HCT116 (cell line): ENCODE measurements at regions not wholly inside any gene's neighbourhood (a gene's known extent, or its start where the extent isn't known, plus 50 kb on each side); places are given as distances from the start of the nearest gene placed in this dataset.

ENCODE experiments used
- ATAC-seq: fragments of 200-7000 bp; cut with Tn5 transposase; 2 replicates; pipeline ENCODE4 v1.9.1; 2020; ENCODE audit warnings: mild to moderate bottlenecking, moderate library complexity
- BruUV-seq: library from RNA; stranded (reverse); fragments of 400-500 nt; replicated peaks from 2 replicates; lab custom pipeline; 2021; lab: Mats Ljungman, UMichigan
- CTCF ChIA-PET: fragments of 300-600 bp; sonication (Branson Sonifier 250); formaldehyde crosslinking; loops from one replicate; lab custom pipeline; 2021; ENCODE audit warnings: antibody characterized with exemption; lab: Charles Lee
- POLR2A ChIA-PET: fragments of 300-600, 350-600 bp; sonication (Branson Sonifier 250); formaldehyde crosslinking; loops from one replicate; lab custom pipeline; 2021; ENCODE audit warnings: antibody characterized with exemption; lab: Charles Lee
- RAD21 ChIA-PET, 2 experiments: fragments of 300-600 bp; sonication (Branson Sonifier 250); formaldehyde crosslinking; loops; one replicate each; lab custom pipeline; 2023; ENCODE audit warnings: low total read pairs in 2 of 2; ENCODE audit not compliant: uncharacterized antibody in 2 of 2, unreplicated experiment in 2 of 2, low non-redundant PET in 1 of 2; lab: Charles Lee
- DNase-seq: peaks from one replicate; pipeline ENCODE4 v3.0.0-alpha.2; 2010; ENCODE audit warnings: low read depth, low spot score
- H2AFZ ChIP-seq: fragments of 200-600 bp; shearing (Covaris generic), sonication (generic); 2 replicates; pipeline ENCODE4 v1.6.1; 2017; ENCODE audit warnings: low read depth, mixed run types, mixed read lengths, antibody characterized with exemption, low read length; ENCODE audit not compliant: poor library complexity, severe bottlenecking
- H3K27ac ChIP-seq: 2 replicates; pipeline ENCODE4 v1.5.1; 2012; ENCODE audit warnings: low read depth, low read length
- H3K27me3 ChIP-seq: fragments of 200-600 bp; sonication (generic); 2 replicates; pipeline ENCODE4 v1.6.1; 2016; ENCODE audit warnings: mixed run types, low read length, mixed read lengths; ENCODE audit not compliant: insufficient read depth
- H3K36me3 ChIP-seq, 2 experiments: fragments of 200-500 bp in 1 of 2; fragments of 200-600 bp in 1 of 2; sonication (Bioruptor generic) in 1 of 2; sonication (generic) in 1 of 2; 2 replicates each; pipeline versions ENCODE4 v1.5.1 to v1.6.1; 2014 to 2016; ENCODE audit warnings: low read length in 2 of 2, inconsistent platforms in 1 of 2, mixed read lengths in 1 of 2, mixed run types in 1 of 2; ENCODE audit not compliant: insufficient read depth in 2 of 2, control insufficient read depth in 1 of 2
- H3K4me1 ChIP-seq, 2 experiments: fragments of 200-600 bp in 1 of 2; sonication (generic) in 1 of 2; 2 replicates each; pipeline versions ENCODE4 v1.5.1 to v1.6.1; 2012 to 2017; ENCODE audit warnings: low read length in 2 of 2, inconsistent platforms in 1 of 2, mild to moderate bottlenecking in 1 of 2, mixed read lengths in 1 of 2, mixed run types in 1 of 2, moderate library complexity in 1 of 2; ENCODE audit not compliant: insufficient read depth in 2 of 2, control insufficient read depth in 1 of 2
- H3K4me2 ChIP-seq: fragments of 200-600 bp; sonication (generic); 2 replicates; pipeline ENCODE4 v1.6.1; 2017; ENCODE audit warnings: mixed run types, low read length, mixed read lengths
- H3K4me3 ChIP-seq, 2 experiments: fragments of 200-600 bp in 1 of 2; sonication (generic) in 1 of 2; replicated peaks in 1 of 2; 2 replicates each; pipeline ENCODE4 v1.5.1; 2011 to 2016; ENCODE audit warnings: low read length in 2 of 2, control low read depth in 1 of 2, low read depth in 1 of 2, mild to moderate bottlenecking in 1 of 2, mixed read lengths in 1 of 2, mixed run types in 1 of 2
- H3K79me2 ChIP-seq: fragments of 200-600 bp; sonication (generic); 2 replicates; pipeline ENCODE4 v1.6.1; 2017; ENCODE audit warnings: mild to moderate bottlenecking, mixed run types, low read length, moderate library complexity, mixed read lengths; ENCODE audit not compliant: insufficient read depth
- H3K9ac ChIP-seq: fragments of 200-600 bp; sonication (generic); 2 replicates; pipeline ENCODE4 v1.6.1; 2016; ENCODE audit warnings: low read length, mixed read lengths
- H3K9me2 ChIP-seq: fragments of 200-600 bp; sonication (generic), shearing (Covaris generic); 2 replicates; pipeline ENCODE4 v1.6.1; 2017; ENCODE audit warnings: mixed run types, mild to moderate bottlenecking, moderate library complexity; ENCODE audit not compliant: insufficient read depth
- H3K9me3 ChIP-seq, 2 experiments: fragments of 200-500 bp in 1 of 2; fragments of 200-600 bp in 1 of 2; sonication (Bioruptor generic) in 1 of 2; sonication (generic) in 1 of 2; 2 replicates each; pipeline ENCODE4 v1.6.1; 2014 to 2017; ENCODE audit warnings: low read length in 2 of 2, mixed read lengths in 2 of 2, inconsistent platforms in 1 of 2, low read depth in 1 of 2, mild to moderate bottlenecking in 1 of 2, mixed run types in 1 of 2, moderate library complexity in 1 of 2; ENCODE audit not compliant: control insufficient read depth in 1 of 2, insufficient read depth in 1 of 2
- H4K20me1 ChIP-seq: fragments of 200-600 bp; sonication (generic), shearing (Covaris generic); 2 replicates; pipeline ENCODE4 v1.6.1; 2017; ENCODE audit warnings: mixed run types, mild to moderate bottlenecking, moderate library complexity; ENCODE audit not compliant: insufficient read depth
- CBX3 ChIP-seq: IDR thresholded peaks from 2 replicates; pipeline ENCODE4 v1.6.1; 2012; ENCODE audit warnings: low read depth
- CEBPB ChIP-seq: IDR thresholded peaks from 2 replicates; pipeline ENCODE4 v1.6.1; 2012; ENCODE audit warnings: low read depth
- EGR1 ChIP-seq: IDR thresholded peaks from 2 replicates; pipeline ENCODE4 v1.6.1; 2012; ENCODE audit warnings: low read depth
- ELF1 ChIP-seq: IDR thresholded peaks from 2 replicates; pipeline ENCODE4 v1.6.1; 2012; ENCODE audit warnings: low read depth, borderline replicate concordance
- EZH2 ChIP-seq: fragments of 200-600 bp; sonication (generic); IDR thresholded peaks from 2 replicates; pipeline ENCODE4 v1.6.1; 2017; ENCODE audit warnings: antibody characterized with exemption, mixed run types
- JUND ChIP-seq: IDR thresholded peaks from 2 replicates; pipeline ENCODE4 v1.6.1; 2012
- POLR2AphosphoS5 ChIP-seq: IDR thresholded peaks from 2 replicates; pipeline ENCODE4 v1.6.1; 2011; ENCODE audit warnings: mild to moderate bottlenecking, low read depth, low read length, moderate library complexity
- RAD21 ChIP-seq: IDR thresholded peaks from 2 replicates; pipeline ENCODE4 v1.6.1; 2012; ENCODE audit warnings: low read depth, mild to moderate bottlenecking
- SIN3A ChIP-seq: IDR thresholded peaks from 2 replicates; pipeline ENCODE4 v1.6.1; 2012; ENCODE audit warnings: low read depth
- SRF ChIP-seq: IDR thresholded peaks from 2 replicates; pipeline ENCODE4 v1.6.1; 2012; ENCODE audit warnings: low read depth
- TCF7L2 ChIP-seq: IDR thresholded peaks from 2 replicates; pipeline ENCODE4 v1.7.0; 2011; ENCODE audit warnings: borderline replicate concordance, inconsistent platforms; ENCODE audit not compliant: insufficient read depth, insufficient read length; ENCODE audit errors: extremely low read depth
- YY1 ChIP-seq: IDR thresholded peaks from 2 replicates; pipeline ENCODE4 v1.6.1; 2011; ENCODE audit warnings: low read length, low read depth, moderate library complexity, mild to moderate bottlenecking; ENCODE audit not compliant: insufficient replicate concordance; ENCODE audit errors: extremely low read depth
- ZFX ChIP-seq: fragments of 450-650 bp; IDR thresholded peaks from 2 replicates; pipeline ENCODE4 v1.6.1; 2017
- ZNF274 ChIP-seq: fragments of 200-500 bp; sonication (Bioruptor generic); IDR thresholded peaks from 2 replicates; pipeline ENCODE4 v1.6.1; 2014; ENCODE audit warnings: mild to moderate bottlenecking, low read depth, low read length, inconsistent platforms
- intact Hi-C: fragments of 100-400 bp; cut with micrococcal nuclease; formaldehyde crosslinking; loops from 2 replicates; pipeline ENCODE4 v1.10.0; 2022
- TF ChIP-seq, protein P1 (sequence below): IDR thresholded peaks from 2 replicates; pipeline ENCODE4 v1.6.1; 2012; ENCODE audit warnings: low read depth
- TF ChIP-seq, protein P2 (sequence below): IDR thresholded peaks from 2 replicates; pipeline ENCODE4 v1.6.1; 2012
- TF ChIP-seq, protein P3 (sequence below), 3 experiments: fragments of 200-600 bp in 1 of 3; sonication (generic) in 1 of 3; IDR thresholded peaks in 2 of 3; conservative IDR thresholded peaks in 1 of 3; 2 replicates each; pipeline ENCODE4 v1.5.1; 2012 to 2017; ENCODE audit warnings: low read depth in 2 of 3, low read length in 2 of 3, antibody characterized with exemption in 1 of 3, borderline replicate concordance in 1 of 3, control low read depth in 1 of 3, mild to moderate bottlenecking in 1 of 3, mixed read lengths in 1 of 3, mixed run types in 1 of 3, moderate library complexity in 1 of 3; ENCODE audit not compliant: insufficient read depth in 1 of 3
- TF ChIP-seq, protein P4 (sequence below): IDR thresholded peaks from 2 replicates; pipeline ENCODE4 v1.6.1; 2012

DNA sequence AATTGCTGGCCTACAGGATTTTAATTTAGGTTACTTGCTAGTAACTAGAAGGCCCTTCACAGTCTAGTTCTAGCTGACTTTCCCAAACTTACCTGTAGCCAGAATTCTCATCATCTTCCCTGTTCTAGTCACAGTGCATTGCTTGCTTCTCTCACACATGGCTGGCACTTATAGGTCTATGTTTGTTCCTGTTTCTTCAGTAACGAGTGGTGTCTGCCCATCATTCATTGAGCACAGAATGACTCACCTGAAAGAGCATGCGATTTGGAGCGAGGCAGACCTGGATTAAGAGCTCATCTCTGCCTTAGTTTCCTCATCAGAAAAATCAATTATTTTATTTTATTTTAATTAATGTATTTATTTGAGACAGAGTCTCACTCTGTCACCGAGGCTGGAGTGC is 201.7 kb upstream of the ANK2 start:
- H4K20me1 ChIP-seq: no peaks in the 10 kb centered on the region
- H3K4me3 ChIP-seq: no peak overlapping the region
- H3K4me2 ChIP-seq: no peak overlapping the region
- ChIA-PET RAD21 (no interaction called here), POLR2A (no interaction called here), CTCF (no interaction called here)
- no peaks in the 10 kb centered on the region for H3K79me2 ChIP-seq
- no peak for DNase-seq
- intact Hi-C loops: no loop called here
- no peak overlapping the region for H2AFZ ChIP-seq
- TF ChIP-seq, protein P1, sequence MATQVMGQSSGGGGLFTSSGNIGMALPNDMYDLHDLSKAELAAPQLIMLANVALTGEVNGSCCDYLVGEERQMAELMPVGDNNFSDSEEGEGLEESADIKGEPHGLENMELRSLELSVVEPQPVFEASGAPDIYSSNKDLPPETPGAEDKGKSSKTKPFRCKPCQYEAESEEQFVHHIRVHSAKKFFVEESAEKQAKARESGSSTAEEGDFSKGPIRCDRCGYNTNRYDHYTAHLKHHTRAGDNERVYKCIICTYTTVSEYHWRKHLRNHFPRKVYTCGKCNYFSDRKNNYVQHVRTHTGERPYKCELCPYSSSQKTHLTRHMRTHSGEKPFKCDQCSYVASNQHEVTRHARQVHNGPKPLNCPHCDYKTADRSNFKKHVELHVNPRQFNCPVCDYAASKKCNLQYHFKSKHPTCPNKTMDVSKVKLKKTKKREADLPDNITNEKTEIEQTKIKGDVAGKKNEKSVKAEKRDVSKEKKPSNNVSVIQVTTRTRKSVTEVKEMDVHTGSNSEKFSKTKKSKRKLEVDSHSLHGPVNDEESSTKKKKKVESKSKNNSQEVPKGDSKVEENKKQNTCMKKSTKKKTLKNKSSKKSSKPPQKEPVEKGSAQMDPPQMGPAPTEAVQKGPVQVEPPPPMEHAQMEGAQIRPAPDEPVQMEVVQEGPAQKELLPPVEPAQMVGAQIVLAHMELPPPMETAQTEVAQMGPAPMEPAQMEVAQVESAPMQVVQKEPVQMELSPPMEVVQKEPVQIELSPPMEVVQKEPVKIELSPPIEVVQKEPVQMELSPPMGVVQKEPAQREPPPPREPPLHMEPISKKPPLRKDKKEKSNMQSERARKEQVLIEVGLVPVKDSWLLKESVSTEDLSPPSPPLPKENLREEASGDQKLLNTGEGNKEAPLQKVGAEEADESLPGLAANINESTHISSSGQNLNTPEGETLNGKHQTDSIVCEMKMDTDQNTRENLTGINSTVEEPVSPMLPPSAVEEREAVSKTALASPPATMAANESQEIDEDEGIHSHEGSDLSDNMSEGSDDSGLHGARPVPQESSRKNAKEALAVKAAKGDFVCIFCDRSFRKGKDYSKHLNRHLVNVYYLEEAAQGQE: no peak
- TF ChIP-seq ELF1: no peak
- no peak for TF ChIP-seq EZH2
- TF ChIP-seq, protein P2, sequence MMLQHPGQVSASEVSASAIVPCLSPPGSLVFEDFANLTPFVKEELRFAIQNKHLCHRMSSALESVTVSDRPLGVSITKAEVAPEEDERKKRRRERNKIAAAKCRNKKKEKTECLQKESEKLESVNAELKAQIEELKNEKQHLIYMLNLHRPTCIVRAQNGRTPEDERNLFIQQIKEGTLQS: no peak
- TF ChIP-seq ZNF274: no peak
- TF ChIP-seq RAD21: no peak
- TF ChIP-seq TCF7L2: no peak
- TF ChIP-seq POLR2AphosphoS5: no peak
- TF ChIP-seq, protein P3, sequence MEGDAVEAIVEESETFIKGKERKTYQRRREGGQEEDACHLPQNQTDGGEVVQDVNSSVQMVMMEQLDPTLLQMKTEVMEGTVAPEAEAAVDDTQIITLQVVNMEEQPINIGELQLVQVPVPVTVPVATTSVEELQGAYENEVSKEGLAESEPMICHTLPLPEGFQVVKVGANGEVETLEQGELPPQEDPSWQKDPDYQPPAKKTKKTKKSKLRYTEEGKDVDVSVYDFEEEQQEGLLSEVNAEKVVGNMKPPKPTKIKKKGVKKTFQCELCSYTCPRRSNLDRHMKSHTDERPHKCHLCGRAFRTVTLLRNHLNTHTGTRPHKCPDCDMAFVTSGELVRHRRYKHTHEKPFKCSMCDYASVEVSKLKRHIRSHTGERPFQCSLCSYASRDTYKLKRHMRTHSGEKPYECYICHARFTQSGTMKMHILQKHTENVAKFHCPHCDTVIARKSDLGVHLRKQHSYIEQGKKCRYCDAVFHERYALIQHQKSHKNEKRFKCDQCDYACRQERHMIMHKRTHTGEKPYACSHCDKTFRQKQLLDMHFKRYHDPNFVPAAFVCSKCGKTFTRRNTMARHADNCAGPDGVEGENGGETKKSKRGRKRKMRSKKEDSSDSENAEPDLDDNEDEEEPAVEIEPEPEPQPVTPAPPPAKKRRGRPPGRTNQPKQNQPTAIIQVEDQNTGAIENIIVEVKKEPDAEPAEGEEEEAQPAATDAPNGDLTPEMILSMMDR (IDR thresholded peaks at IDR 0.05 in 2 of 3, conservative IDR thresholded peaks at IDR 0.05 in 1 of 3; ENCODE audit: borderline replicate concordance in 1 of 3, insufficient read depth in 1 of 3, low read depth in 2 of 3, low read length in 2 of 3): no peak
- TF ChIP-seq, protein P4, sequence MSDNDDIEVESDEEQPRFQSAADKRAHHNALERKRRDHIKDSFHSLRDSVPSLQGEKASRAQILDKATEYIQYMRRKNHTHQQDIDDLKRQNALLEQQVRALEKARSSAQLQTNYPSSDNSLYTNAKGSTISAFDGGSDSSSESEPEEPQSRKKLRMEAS: no peak
- no peak for TF ChIP-seq EGR1
- TF ChIP-seq YY1: no peak
- no peak for TF ChIP-seq CBX3
- no peak for TF ChIP-seq JUND
- TF ChIP-seq SIN3A: no peak
- no peak for TF ChIP-seq SRF
- no peak for TF ChIP-seq ZFX
- TF ChIP-seq CEBPB: no peak
- H3K4me1 ChIP-seq: no peaks in the 10 kb centered on the region
- H3K27me3 ChIP-seq: no peaks in the 10 kb centered on the region
- no TSS peak for BruUV-seq
- ATAC-seq: no peak
- H3K27ac ChIP-seq: no peak overlapping the region
- H3K9me3 ChIP-seq: no peaks in the 10 kb centered on the region
- H3K36me3 ChIP-seq: no peaks in the 10 kb centered on the region
- H3K9me2 ChIP-seq: no peaks in the 10 kb centered on the region
- H3K9ac ChIP-seq: no peak overlapping the region
